SK-N-SH (cell line): ENCODE measurements at regions not wholly inside any gene's neighbourhood (a gene's known extent, or its start where the extent isn't known, plus 50 kb on each side); places are given as distances from the start of the nearest gene placed in this dataset.

Source experiments
- CTCF ChIP-seq: fragments of 200-600 bp; sonication (generic); IDR thresholded peaks from 2 replicates; pipeline ENCODE4 v1.6.1; 2017; ENCODE audit warnings: antibody characterized with exemption, mild to moderate bottlenecking, moderate library complexity
- ELF1 ChIP-seq: IDR thresholded peaks from 2 replicates; pipeline ENCODE4 v1.4.0; 2012
- EP300 ChIP-seq, 2 experiments: IDR thresholded peaks; 2 replicates each; pipeline versions ENCODE4 v1.4.0 to v1.6.1; 2012; ENCODE audit warnings: borderline replicate concordance in 1 of 2, low read depth in 1 of 2, low read length in 1 of 2
- FOXJ3 ChIP-seq: sonication (generic); formaldehyde crosslinking; IDR thresholded peaks from 2 replicates; pipeline ENCODE4 v1.5.1; 2020; ENCODE audit warnings: mild to moderate bottlenecking, missing genetic modification reagents
- FOXM1 ChIP-seq: IDR thresholded peaks from 2 replicates; pipeline ENCODE4 v1.4.0; 2012; ENCODE audit warnings: low read depth, mild to moderate bottlenecking
- REST ChIP-seq: IDR thresholded peaks from 2 replicates; pipeline ENCODE4 v1.6.1; 2012; ENCODE audit warnings: mild to moderate bottlenecking, low read depth, low read length, moderate library complexity
- ZBTB33 ChIP-seq: IDR thresholded peaks from 2 replicates; pipeline ENCODE4 v1.4.0; 2012; ENCODE audit warnings: low read depth, borderline replicate concordance

GRCh38 chr16:80113873-80114574 lies 426.8 kb upstream of the DYNLRB2 start:
- no peak for TF ChIP-seq ZBTB33
- TF ChIP-seq CTCF: no peak
- TF ChIP-seq EP300 (IDR thresholded peaks at IDR 0.05; ENCODE audit: borderline replicate concordance in 1 of 2, low read depth in 1 of 2, low read length in 1 of 2): no peak
- TF ChIP-seq FOXJ3 (CRISPR knock-in tag): no peak
- TF ChIP-seq FOXM1: no peak
- no peak for TF ChIP-seq ELF1
- no peak for TF ChIP-seq REST
